Gastroesophageal sphincter (tissue), 4 donors: ENCODE measurements at regions not wholly inside any gene's neighbourhood (a gene's known extent, or its start where the extent isn't known, plus 50 kb on each side); places are given as distances from the start of the nearest gene placed in this dataset.

Experiments
- ATAC-seq: fragments of 150-250 bp; one replicate; pipeline ENCODE4 v1.9.1; 2016; ENCODE audit warnings: mild to moderate bottlenecking, moderate library complexity
- H3K27ac ChIP-seq, 4 donors: fragments of 200-600 bp; sonication (generic) in 3 of 4; 1 replicate in 3 of 4; 2 replicates in 1 of 4; pipeline ENCODE4 v1.5.1; 2016 to 2019
- H3K27me3 ChIP-seq: fragments of 200-600 bp; sonication (generic); one replicate; pipeline ENCODE4 v1.5.1; 2019
- H3K36me3 ChIP-seq, 2 donors: fragments of 200-600 bp; sonication (generic); one replicate each; pipeline ENCODE4 v1.5.1; 2019; ENCODE audit warnings: control low read depth in 1 of 2
- H3K4me1 ChIP-seq, 3 donors: fragments of 200-600 bp; sonication (generic); 1 replicate in 2 of 3; 2 replicates in 1 of 3; pipeline ENCODE4 v1.5.1; 2016 to 2019; ENCODE audit warnings: control low read depth in 2 of 3
- H3K4me3 ChIP-seq, 2 donors: fragments of 200-600 bp; sonication (generic); one replicate each; pipeline ENCODE4 v1.5.1; 2019; ENCODE audit warnings: mild to moderate bottlenecking in 1 of 2, moderate library complexity in 1 of 2
- H3K9me3 ChIP-seq, 3 donors: fragments of 200-600 bp; sonication (generic); one replicate each; pipeline ENCODE4 v1.5.1; 2017 to 2019; ENCODE audit warnings: control low read depth in 2 of 3
- EP300 ChIP-seq: sonication (generic); formaldehyde crosslinking; IDR thresholded peaks from one replicate; pipeline ENCODE4 v1.6.1; 2017; ENCODE audit warnings: antibody characterized with exemption, mild to moderate bottlenecking
- POLR2A ChIP-seq, 2 donors: fragments of 450-650 bp; IDR thresholded peaks; one replicate each; pipeline ENCODE4 v1.6.1; 2017; ENCODE audit warnings: antibody characterized with exemption in 2 of 2, mild to moderate bottlenecking in 2 of 2, moderate library complexity in 1 of 2
- POLR2AphosphoS5 ChIP-seq: sonication (generic); formaldehyde crosslinking; IDR thresholded peaks from one replicate; pipeline ENCODE4 v1.6.1; 2017; ENCODE audit warnings: antibody characterized with exemption
- WGBS, 2 donors: methylation state at CpG; one replicate each; pipeline ENCODE4 v1.1.5; 2018; ENCODE audit warnings: low coverage in 1 of 2; 5-methylcytosine and 5-hydroxymethylcytosine counted together
- TF ChIP-seq, protein P1 (sequence below), 4 experiments: fragments of 200-600 bp in 2 of 4; fragments of 450-650 bp in 2 of 4; sonication (generic) in 1 of 4; IDR thresholded peaks; one replicate each; pipeline ENCODE4 v1.5.1; 2017 to 2019; ENCODE audit warnings: antibody characterized with exemption in 4 of 4, mild to moderate bottlenecking in 2 of 4, moderate library complexity in 2 of 4

DNA sequence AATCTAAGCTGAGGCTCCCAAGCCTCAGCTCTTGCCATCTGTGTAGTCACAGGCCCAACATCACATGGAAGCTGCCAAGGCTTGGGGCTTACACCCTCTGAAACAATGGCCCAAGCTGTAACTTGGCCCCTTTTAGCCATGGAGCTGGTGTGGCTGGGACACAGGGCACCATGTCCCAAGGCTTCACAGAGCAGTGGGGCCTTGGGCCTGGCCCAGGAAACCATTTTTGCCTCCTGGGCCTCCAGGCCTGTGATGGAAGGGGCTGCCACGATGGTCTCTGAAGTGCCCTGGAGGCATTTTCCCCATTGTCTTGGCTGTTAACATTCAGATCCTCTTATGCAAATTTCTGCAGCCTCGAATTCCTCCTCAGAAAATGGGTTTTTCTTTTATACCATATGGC is 952.3 kb upstream of the GOT2 start:
- TF ChIP-seq POLR2AphosphoS5 (no peak), POLR2A (IDR thresholded peaks at IDR 0.05) (no peak), EP300 (no peak)
- TF ChIP-seq, protein P1, sequence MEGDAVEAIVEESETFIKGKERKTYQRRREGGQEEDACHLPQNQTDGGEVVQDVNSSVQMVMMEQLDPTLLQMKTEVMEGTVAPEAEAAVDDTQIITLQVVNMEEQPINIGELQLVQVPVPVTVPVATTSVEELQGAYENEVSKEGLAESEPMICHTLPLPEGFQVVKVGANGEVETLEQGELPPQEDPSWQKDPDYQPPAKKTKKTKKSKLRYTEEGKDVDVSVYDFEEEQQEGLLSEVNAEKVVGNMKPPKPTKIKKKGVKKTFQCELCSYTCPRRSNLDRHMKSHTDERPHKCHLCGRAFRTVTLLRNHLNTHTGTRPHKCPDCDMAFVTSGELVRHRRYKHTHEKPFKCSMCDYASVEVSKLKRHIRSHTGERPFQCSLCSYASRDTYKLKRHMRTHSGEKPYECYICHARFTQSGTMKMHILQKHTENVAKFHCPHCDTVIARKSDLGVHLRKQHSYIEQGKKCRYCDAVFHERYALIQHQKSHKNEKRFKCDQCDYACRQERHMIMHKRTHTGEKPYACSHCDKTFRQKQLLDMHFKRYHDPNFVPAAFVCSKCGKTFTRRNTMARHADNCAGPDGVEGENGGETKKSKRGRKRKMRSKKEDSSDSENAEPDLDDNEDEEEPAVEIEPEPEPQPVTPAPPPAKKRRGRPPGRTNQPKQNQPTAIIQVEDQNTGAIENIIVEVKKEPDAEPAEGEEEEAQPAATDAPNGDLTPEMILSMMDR (IDR thresholded peaks at IDR 0.05) = no peak
- Histone ChIP-seq H3K27me3 (no peaks in the 10 kb centered on the region), H3K4me1 (no peaks in the 10 kb centered on the region), H3K9me3 (no peaks in the 10 kb centered on the region), H3K36me3 (no peaks in the 10 kb centered on the region), H3K27ac (no peak overlapping the region), H3K4me3 (no peak overlapping the region)
- ATAC-seq = no peak
- 77 to 90% methylated on average over 2 of the region's 2 CpGs for WGBS, 2 donors

DNA sequence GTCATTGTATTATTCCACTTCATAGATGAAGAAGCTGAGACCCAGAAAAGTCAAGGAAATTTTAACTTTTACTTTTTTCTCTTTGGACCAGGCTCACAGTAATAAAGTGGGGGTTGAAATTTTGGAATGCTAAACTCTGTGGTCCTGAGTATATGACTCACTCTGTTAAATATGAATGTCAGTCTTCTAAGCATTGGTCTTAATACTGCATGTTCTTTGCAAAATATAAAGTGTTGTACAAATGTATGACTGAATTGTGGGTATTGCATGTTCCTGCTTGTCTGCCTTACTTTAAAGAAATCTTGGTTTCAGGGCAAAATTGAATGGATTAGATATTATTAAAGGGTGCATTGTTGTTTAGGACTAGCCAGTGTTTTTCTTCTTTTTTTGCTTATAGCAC is 950.8 kb upstream of the GOT2 start:
- Histone ChIP-seq H3K27ac (no peak overlapping the region), H3K4me1 (no peaks in the 10 kb centered on the region), H3K27me3 (no peaks in the 10 kb centered on the region), H3K9me3 (no peaks in the 10 kb centered on the region), H3K4me3 (no peak overlapping the region), H3K36me3 (no peaks in the 10 kb centered on the region)
- no peak for TF ChIP-seq POLR2AphosphoS5
- TF ChIP-seq, protein P1 (IDR thresholded peaks at IDR 0.05) = no peak
- no peak for TF ChIP-seq EP300
- no peak for TF ChIP-seq POLR2A (IDR thresholded peaks at IDR 0.05)
- no peak for ATAC-seq

DNA sequence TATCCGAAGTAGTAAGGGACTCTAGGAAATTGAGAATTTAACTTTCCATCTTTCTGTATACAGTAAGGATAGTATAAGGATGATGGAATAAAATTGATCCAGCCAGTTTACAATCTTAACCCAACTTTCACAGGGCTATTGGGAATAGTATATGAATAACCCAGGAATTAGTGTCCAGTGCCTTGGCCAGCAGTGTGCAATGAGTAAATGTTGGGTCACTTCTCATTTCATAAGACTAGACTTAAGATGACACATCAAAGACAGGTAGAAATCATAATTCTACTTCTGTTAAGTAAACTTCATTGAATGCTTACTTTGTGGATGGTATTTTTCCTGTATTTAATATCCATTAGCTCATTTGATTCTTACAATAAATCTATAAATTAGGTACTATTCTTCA is 949.6 kb upstream of the GOT2 start:
- Histone ChIP-seq H3K27ac (no peak overlapping the region), H3K4me1 (no peaks in the 10 kb centered on the region), H3K27me3 (no peaks in the 10 kb centered on the region), H3K36me3 (no peaks in the 10 kb centered on the region), H3K9me3 (no peaks in the 10 kb centered on the region), H3K4me3 (no peak overlapping the region)
- ATAC-seq = no peak
- WGBS, 2 donors = 71 to 75% methylated on average over 1 of the region's 1 CpG
- TF ChIP-seq POLR2A (IDR thresholded peaks at IDR 0.05) (no peak), EP300 (no peak), POLR2AphosphoS5 (no peak)
- TF ChIP-seq, protein P1 (IDR thresholded peaks at IDR 0.05) = no peak

DNA sequence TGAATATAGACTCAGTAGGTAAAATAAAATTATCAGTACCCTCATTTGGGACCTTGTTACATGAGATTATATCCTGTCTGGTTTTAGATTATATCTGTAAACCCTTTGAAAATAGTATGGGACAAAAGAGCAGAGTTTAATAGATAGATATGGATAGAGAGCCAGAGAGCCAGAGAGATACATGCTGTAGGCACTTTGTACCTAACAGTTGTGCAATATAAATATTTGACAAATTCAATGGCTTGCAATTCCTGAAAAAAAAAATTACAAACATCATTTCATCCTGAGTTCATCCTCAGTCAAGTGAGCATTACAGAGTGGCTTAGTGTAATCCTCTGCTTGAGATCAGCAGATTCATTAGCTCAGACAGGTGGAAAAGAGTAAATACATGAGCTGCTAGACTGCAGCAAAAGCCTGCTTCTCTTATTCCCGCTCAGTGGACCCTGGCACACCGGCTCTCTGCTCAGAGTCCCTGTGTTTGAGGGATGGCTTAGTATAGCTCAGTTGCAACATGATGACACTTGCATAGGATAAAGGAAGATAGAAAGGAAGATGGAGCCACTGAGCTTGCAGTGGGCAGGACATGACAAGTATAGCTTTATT is 931.6 kb upstream of the GOT2 start:
- no peak overlapping the region for H3K4me3 ChIP-seq
- no peak overlapping the region for H3K27ac ChIP-seq
- 83 to 88% methylated on average over 2 of the region's 2 CpGs for WGBS, 2 donors
- no peak for ATAC-seq
- TF ChIP-seq, protein P1 (IDR thresholded peaks at IDR 0.05) = no peak
- no peak for TF ChIP-seq EP300
- TF ChIP-seq POLR2AphosphoS5 = no peak
- no peak for TF ChIP-seq POLR2A (IDR thresholded peaks at IDR 0.05)
- H3K27me3 ChIP-seq = no peaks in the 10 kb centered on the region
- no peaks in the 10 kb centered on the region for H3K36me3 ChIP-seq
- H3K4me1 ChIP-seq = no peaks in the 10 kb centered on the region
- H3K9me3 ChIP-seq = peaks cover 0 to 7% (median 0%) of the 10 kb centered on the region in 3 donors

DNA sequence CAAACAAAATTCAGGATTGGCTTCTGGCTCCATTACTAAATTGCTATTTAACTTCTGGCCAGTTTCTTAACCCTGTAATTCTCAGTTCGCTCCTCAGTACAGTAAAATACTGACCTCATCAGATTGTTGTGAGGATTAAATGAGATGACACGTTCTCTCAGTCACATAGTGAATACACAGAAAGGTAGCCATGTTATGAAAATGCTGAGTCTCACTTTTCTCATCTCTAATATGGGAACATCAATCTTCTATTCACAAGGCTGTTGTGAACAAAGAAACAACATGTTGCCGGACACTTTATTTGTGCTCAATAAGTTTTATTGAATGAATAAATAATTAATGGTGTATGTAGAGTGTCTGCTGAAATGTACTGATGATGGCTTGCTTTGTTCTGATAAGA is 924.5 kb upstream of the GOT2 start:
- TF ChIP-seq EP300 = no peak
- TF ChIP-seq, protein P1 (IDR thresholded peaks at IDR 0.05) = no peak
- TF ChIP-seq POLR2A (IDR thresholded peaks at IDR 0.05) = no peak
- no peak for TF ChIP-seq POLR2AphosphoS5
- Histone ChIP-seq H3K4me1 (peaks cover 0 to 20% (median 5%) of the 10 kb centered on the region in 3 donors), H3K4me3 (no peak overlapping the region), H3K27me3 (no peaks in the 10 kb centered on the region), H3K9me3 (no peaks in the 10 kb centered on the region), H3K36me3 (no peaks in the 10 kb centered on the region), H3K27ac (no peak overlapping the region)
- ATAC-seq = no peak
- 78 to 82% methylated on average over 2 to 3 of the region's 3 CpGs for WGBS, 2 donors
